HT-29 (cell line): ENCODE measurements at regions not wholly inside any gene's neighbourhood (a gene's known extent, or its start where the extent isn't known, plus 50 kb on each side); places are given as distances from the start of the nearest gene placed in this dataset.
"Not testable (repeated sequence)": the region's sequence is repeated elsewhere in the genome, so short reads cannot be mapped to it uniquely, and the experiment has no call there.

ENCODE experiments used
- DNase-seq: peaks from one replicate; pipeline ENCODE4 v3.0.0-alpha.2; 2015; ENCODE audit warnings: low spot score

DNA sequence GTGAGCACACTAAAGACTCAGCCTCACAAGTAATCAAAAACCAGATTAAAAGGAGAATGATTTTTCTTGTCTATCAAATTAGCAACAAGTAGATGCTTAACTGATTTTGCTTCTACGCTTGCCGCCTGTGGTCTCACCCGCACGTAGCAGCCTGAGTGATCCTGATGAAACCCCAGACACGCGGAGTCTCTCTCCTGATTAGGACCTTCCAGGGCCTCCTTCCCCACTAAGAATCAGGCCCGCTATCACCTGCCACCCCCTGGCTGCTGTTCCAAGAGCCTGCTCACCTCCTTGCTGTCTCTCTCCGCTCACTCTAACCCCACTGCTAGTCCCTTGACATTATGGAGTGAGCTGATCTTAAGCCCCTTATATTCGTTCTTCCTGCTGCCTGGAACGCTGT lies 325.9 kb upstream of the NRP1 start:
- no peak for DNase-seq

DNA sequence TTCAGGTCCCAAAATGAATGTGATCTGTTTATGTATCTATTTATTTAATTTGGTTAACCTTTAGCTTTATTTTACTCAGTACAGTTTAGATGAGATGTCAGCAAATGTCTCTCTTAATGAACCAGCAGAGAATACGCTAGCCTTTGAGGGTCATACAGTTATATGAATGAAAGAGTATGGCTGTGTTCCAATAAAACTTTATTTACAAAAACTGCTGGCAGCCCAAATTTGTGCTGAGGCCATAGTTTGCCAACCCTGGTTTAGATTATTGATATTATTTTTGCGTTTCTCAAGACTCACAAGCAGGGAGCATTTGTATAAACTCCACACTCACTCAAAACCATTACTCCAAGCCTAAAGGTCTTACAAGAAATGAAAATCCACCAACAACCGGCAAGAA lies 323.4 kb upstream of the NRP1 start:
- DNase-seq = no peak

DNA sequence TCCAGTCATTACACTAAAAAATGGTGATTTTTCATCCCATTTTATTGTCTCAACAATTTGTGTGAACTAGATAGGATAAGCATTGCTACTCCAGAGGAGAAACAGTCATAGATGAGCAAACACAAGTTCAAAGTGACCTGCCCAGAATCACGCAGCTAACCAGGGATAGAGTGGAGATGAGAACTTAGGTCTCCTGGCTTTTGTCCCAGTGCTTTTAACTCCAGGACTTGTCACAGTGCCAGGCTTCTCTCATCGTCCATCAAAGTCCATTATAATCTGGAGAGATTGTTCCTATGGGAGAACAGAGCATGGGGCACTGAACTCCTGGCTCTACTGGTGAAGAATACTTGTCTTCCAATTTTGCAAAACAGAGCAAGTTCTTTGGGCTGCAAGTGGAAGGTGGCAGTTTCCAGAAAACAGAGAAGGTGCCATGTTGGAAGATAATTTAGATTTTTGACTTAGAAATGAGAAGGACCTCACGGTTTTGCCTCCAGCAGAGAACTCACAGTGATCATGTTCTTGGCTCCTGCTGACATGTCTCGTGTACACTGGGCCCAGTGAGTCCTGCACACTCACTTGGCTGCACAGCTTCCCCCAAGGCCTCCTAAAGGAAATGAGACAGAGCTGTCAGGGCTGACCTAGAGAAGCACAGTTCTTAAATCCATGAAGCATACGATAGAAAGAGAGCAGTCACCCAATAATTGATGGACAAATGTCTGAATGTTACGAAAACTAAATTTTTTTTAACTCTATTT lies 322.9 kb upstream of the NRP1 start:
- peak; percentile 46 for DNase-seq

DNA sequence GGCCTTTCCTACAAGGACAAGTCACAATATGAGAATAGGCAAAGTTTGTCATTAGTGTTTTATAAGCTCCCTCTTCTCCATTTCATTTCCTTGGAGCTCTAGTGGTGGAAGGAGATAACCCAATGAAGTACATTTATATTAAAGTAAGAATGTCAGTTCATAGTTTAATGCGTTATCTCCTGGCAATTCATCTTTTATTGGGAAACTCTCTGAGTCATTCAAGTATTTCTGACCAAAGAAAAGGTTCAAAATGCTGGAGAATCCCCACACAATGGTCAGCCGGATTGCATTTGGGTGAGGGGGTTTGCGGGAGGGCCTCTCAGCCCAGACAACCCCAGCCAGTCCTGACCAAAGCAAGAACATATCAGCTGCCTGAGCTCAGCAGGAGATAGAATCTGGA lies 321.5 kb upstream of the NRP1 start:
- DNase-seq = no peak

DNA sequence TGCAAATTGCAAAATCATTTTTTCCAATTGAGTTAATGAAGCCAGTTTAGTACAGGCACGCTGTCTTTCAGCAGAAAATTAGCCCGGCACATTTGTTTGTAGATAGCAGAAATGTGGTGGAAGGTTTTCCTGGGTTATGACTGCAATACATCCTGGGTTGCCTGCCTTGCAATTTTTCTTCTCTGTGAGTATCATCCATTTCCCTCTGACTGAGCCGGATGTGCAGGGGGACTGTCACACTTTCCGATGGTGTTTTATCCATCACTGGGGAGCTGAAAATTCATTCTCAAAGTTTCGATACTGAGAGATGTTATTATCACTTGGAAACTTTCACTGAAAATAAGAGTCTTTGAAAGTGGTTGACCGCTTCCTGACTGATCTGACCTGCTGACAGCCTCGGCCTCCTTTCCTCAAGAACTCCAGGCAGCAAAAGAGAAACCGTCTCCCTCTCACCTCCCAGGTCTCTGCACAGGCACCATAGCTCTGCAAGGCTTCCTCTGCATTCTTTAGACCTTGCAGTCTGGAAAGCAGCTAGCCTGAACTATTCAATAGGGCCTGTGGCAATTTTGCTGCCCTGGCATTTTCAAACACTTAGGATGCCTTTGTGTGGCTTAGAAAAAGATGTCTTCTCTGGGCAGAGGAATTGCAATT lies 320.8 kb upstream of the NRP1 start:
- DNase-seq = no peak

DNA sequence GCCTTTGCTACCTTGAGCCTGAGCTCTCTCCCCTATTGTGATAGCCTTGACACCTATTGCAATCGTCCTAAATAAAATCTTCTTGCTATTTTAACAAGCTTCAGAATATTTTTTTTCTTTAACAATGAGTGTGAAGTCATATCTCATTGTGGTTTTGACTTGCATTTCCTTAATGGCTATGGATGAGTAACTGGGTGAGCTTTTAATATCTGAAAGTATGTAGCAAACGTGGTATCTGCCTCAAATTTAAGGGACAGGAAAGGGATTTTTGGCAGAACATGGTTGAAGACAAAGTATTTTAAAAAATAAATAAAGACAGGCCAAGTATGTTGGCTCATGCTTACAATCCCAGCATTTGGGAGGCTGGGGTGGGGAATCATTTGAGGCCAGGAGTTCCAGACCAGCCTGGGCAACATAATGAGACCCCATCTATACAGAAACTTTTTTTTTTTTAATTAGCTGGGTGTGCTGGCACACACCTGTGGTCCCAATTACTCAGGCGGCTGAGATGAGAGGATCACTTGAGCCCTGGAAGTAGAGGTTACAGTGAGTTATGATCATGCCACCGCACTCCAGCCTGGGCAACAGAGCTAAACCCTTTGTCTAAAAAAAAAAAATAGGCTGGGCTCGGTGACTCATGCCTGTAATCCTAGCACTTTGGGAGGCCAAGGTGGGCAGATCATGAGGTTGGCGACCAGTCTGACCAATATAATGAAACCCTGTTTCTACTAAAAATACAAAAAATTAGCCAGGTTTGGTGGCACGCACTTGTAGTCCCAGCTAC lies 319.3 kb upstream of the NRP1 start:
- no peak for DNase-seq

DNA sequence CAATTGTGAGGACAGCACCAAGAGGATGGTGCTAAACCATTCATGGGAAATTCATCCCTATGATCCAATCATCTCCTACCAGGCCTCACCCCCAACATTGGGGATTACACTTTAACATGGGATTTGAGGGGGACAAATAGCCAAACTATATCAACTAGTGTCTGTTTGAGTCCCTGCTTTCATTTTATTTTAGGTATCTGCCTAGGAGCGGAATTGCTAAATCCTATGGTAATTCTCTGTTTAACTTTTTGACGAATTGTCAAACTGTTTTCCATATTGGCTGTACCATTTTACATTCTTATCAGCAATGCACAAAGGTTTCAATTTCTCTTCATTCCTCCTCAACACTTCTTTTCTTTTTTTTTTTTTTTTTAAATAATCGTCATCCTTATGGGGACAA lies 318.4 kb upstream of the NRP1 start:
- DNase-seq = no peak

DNA sequence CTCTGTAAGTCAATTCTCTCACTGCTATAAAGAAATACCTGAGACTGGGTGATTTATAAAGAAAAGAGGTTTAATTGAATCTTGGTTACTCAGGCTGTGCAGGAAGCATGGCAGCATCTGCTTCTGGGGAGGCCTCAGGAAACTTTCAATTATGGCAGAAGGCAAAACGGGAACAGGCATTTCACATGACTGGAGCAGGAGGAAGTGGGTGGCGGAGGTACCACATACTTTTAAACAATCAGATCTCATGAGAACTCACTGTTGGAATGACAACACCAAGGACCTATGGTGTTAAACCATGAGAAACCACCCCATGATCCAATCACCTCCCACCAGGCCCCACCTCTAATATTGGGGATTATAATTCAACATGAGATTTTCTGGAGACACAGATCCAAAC lies 315.7 kb upstream of the NRP1 start:
- not testable (repeated sequence) for DNase-seq

DNA sequence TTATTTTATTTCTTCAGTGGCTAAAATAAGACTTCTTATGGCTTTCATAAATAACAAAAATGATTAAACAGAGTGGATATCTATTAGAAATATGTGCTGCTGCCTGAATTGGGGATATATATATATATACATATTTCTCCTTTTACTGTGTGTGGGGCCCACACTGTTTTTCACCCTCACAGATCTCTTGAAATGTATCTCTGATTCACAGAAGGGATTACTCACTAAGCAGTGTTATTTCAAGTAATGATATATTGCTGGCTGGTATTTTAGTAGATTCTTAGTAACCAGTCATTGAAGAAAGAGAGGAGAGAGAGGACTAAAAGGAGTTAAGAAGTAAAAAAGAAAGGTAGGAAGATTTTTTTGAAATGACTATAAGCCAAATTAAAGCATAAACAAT lies 308.6 kb upstream of the NRP1 start:
- no peak for DNase-seq

DNA sequence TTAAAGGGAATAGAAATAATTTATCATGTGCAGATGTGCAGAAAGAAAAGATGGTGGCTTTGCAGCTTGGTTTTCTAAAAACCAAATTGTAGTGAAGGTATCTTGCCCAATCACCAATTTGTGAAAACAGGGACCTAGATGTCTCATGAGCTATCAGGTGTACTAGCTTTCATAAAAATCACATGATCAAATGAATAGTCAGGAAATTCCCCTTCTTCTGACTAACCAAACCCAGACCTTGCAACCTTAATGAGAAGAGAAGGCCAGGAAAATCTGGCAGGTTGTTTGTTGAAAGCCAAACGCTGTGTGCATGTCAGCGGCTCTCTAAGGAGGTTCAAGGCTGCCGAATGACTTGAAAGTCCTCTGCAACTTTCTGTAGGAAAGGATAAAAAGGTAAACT lies 304.4 kb upstream of the NRP1 start:
- no peak for DNase-seq

DNA sequence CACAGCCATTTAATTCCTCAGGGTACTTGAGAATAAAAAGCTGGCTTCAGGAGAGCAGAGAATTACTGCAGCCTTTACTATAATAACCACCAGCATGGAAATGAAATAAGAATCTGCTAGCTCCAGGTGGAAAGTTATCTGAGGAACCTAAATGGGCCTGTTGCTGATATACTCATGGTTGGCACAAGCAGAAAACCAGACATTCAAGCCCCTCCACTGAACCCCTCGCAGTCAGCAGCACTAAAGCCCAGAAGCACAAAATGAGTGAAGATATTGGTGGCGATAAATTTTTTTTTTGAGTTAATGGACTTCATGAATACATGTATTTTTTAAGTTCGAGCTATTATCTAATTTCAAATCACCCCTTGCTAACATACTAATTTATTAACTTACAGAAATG lies 303.9 kb upstream of the NRP1 start:
- no peak for DNase-seq

DNA sequence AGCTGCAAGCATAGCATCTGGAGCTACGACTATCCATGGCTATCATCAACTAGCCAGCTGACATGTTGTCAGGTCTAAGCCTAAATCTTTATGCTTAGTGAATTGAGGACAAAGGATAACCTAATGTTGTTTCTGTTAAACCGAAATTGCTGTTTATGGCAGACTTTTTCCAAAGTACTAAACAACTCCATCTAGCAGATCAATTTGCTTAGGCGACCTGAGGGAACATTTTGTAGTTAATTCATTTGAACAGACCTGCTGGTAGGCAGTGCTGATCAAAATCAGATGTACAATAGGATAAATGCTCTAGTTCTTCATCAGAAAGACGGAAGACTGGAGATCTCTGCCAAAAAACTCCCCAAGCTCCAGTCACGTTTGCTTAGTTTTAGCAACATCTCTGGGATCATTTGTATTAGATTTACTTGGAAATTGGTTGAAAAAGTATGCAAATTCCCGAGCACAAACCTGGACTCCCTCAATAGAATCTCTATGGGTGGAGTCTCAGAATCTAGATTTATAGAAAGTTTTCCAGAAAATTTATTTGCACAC lies 301.6 kb upstream of the NRP1 start:
- DNase-seq = no peak

DNA sequence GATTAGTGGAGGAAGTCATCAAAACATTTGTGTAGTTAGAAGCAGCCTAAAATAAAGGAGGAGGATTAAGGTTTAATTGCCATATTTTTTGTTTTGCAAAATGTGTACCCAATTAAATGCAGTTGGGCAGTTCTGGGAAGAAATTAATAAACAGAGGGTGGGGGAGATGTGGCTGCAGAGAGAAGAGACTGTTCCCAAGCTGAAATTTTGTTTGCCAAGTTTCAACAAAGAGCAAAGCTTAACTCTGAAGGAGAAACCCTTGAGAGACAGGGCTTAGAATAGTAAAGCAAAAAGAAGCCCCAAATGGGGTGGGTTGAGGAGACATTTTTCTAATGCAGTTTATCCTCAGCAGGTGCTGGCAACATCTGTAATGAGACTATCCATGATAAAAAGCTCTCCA lies 298.0 kb upstream of the NRP1 start:
- no peak for DNase-seq

DNA sequence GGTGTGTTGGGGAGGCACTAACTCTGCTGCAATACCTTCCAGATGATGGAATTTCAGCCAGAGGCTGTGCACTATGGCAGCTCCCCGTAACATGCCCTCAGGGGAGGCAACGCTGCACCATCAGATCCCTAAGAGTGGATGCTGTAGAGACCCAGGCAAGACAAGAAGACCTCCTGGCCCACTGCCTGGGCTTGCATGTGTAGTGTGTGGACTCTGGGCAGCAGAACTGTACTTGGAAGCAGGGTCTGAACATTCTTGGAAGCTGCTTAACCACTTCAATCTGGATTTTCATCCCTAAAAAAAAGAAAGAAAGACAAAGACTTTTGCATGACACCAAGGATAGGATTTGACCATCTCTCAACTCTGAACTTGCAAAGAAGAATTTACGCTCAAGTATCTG lies 297.5 kb upstream of the NRP1 start:
- DNase-seq = no peak

DNA sequence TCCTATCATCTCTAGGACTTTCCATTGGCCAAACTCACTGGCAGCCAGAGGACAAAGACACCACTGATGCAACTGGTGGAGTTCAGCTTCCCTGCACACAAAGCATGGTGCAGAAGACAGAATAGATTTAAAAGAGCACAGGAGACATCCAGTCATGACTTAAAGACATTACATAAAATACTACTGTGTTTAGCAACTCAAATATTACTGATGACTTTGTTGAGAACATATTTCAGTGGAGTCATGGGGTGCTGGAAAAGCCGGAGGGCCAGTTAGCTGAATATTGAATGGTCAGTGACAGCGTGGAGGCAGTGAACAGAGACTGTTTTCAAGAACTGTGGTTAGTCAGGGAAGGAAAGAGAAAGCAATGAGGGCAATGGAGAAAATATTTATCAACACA lies 296.3 kb upstream of the NRP1 start:
- DNase-seq = no peak

DNA sequence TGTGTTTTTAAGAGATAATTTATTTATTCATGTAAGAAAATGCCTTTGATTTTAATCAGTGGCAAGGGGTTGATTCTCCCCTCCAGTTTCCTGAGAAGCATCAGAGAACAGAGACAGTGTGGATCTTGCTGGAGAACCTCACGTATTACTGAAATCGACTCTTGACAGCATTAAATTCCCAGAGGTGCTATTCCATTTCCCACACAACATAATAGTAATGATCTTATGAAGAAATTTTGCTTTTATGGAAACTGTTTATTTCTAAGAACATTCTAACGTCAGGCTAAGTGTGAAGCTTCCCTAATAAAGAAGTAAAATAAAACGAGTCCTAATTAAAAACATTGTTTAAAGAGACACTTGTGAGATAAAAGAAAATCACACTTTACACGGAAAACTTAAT lies 293.1 kb upstream of the NRP1 start:
- DNase-seq = no peak

DNA sequence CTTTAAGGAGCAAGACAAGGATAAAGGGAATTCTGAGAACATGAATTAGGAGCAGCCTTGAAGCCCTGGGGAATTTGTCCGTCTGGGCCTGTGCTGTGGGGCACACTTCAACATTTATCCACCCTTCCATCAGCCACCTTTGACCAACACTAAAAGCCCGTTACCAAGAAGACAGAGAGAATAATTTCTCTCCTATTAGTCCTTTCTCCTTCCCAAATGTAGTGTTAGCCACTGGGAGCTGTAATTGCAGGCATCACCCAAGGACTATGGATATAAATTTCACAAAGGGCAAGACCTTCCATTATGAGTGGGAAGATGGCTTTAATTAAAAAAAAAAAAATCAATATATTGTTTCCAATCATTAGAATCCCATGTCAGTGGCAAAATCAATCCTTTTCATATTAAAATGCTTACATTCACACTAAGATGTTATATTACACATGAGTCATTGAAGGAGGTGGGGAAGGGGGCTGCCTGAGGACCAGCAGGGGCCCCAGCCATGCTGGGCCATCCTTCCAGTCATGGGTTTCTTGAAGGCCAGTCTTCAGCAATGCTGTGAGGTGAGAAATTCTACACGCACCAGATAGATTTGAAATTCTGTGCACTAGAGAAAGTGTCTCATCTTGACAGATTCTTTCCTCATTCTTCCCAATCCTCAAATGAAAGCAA lies 292.5 kb upstream of the NRP1 start:
- no peak for DNase-seq

DNA sequence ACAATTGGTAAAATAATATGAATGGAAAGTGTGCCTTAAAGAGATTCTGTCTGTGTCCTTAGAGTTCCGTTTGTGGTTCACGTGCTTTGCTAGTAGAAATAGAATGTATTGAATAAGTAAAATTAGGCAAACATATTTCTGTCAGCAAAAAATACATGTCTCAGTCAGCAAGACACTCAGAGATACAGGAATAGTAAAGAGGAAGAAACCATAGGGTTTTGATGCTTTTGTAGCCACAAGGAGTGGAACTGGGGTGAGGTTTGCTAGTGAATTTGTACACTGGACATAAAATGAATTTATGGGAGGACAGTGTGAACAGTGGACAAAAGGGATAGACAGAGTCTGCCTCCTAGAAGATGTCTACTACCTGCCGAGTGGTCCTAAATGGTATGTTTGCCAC lies 289.2 kb upstream of the NRP1 start:
- DNase-seq = no peak

DNA sequence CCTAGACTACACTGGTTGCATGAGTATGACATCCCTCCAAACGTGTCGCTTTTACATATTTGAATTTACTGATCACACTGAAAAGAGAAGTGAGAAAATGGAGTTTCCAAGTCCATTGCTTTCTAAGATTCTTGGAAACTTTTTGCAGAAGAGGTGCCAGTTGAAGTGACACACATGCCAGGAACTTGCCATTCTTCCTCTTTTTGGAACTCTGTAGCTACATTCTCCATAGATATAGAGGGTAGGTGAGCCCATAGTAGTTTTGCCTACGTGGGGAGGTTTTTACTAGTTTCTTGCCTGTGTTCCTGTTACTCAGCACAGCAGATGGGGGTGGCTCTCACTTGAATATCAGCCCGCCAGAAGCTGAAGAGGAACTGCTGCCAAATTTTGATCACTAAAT lies 286.6 kb upstream of the NRP1 start:
- no peak for DNase-seq

DNA sequence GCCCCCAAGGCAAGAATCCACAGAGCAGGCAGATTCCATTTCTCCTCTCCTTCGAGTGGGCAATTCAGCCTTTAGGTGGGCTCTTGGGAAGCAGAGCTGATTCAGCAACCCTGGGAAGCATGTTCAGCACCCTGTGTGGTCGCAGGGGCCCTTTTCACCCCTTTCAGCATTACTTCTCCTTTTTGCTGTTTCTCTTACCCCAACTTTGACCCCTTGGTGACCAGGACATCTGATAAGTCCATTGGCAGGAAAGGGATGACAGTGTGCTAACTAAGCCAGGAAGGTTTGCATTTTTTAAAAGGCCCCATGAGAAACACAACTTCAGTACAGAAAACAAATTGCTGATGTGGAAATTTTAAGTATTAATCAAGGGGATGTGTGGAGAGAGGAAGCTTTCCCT lies 283.7 kb upstream of the NRP1 start:
- DNase-seq = no peak

DNA sequence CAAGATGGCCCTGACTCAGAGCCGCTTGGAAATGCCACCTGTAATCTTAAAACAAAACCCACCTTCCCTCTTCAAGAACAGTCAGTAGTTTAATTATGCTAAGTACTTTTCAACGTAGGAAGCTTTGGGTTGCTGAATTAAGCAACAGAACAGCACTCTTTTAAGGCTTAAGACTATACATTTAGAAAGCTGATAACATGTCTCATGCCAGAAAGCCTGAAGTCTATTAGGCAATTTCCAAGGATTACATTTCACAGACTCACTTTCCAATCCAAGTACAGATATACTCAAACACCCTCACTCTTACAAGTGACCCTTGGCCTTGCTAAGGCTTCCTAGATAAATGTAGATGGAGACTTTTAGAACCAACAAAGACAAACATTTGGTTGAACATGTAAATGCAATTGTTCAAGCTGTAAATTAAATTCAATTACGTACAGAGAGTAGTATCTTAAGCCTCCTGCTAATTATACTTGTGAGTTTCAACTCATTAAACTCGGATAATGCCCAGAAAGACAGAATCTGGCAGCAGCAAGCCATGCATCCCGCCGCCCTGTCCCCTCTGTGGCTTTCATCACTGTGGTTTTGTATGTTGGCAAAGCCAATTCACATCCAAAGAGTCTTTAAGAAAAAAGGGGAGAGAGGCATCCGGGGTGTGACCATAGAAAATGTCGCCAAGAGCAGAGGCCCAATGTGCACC lies 283.1 kb upstream of the NRP1 start:
- DNase-seq = no peak
